HG03045 (cell line): ENCODE measurements at regions not wholly inside any gene's neighbourhood (a gene's known extent, or its start where the extent isn't known, plus 50 kb on each side); places are given as distances from the start of the nearest gene placed in this dataset.

ENCODE experiments used
- ATAC-seq: cut with Tn5 transposase; IDR thresholded peaks from one replicate; pipeline ENCODE4 v1.9.1; 2021; ENCODE audit warnings: mild to moderate bottlenecking, moderate library complexity; ENCODE audit not compliant: unreplicated experiment

GRCh38 chr2:43039376-43040080, 186.9 kb downstream of the ZFP36L2 start:
- ATAC-seq, result no peak

GRCh38 chr2:43038696-43039094, 187.7 kb downstream of the ZFP36L2 start:
- no peak for ATAC-seq

GRCh38 chr2:43038034-43038695, 188.2 kb downstream of the ZFP36L2 start:
- no peak for ATAC-seq

- no peak for ATAC-seq
These were observed 190.5 kb downstream of the ZFP36L2 start for GRCh38 chr2:43035922-43036321.

GRCh38 chr2:43034921-43035320, 191.5 kb downstream of the ZFP36L2 start:
- ATAC-seq, result no peak

GRCh38 chr2:43034242-43034619, 192.2 kb downstream of the ZFP36L2 start:
- ATAC-seq, result no peak

- ATAC-seq, result no peak
These were observed 192.8 kb downstream of the ZFP36L2 start for GRCh38 chr2:43033466-43034241.

- no peak for ATAC-seq
These were observed 193.5 kb downstream of the ZFP36L2 start for GRCh38 chr2:43033016-43033270.

GRCh38 chr2:43032213-43033015, 194.0 kb downstream of the ZFP36L2 start:
- ATAC-seq, result no peak

GRCh38 chr2:43031471-43032212, 194.8 kb downstream of the ZFP36L2 start:
- no peak for ATAC-seq

- no peak for ATAC-seq
These were observed 195.7 kb downstream of the ZFP36L2 start for GRCh38 chr2:43030551-43031307.

GRCh38 chr2:43029186-43029585, 197.2 kb downstream of the ZFP36L2 start:
- ATAC-seq, result no peak

- no peak for ATAC-seq
These were observed 198.2 kb downstream of the ZFP36L2 start for GRCh38 chr2:43028188-43028587.

- ATAC-seq, result no peak
These were observed 199.1 kb downstream of the ZFP36L2 start for GRCh38 chr2:43027097-43027873.

- ATAC-seq, result no peak
These were observed 199.8 kb downstream of the ZFP36L2 start for GRCh38 chr2:43026426-43027096.

- ATAC-seq, result no peak
These were observed 200.6 kb downstream of the ZFP36L2 start for GRCh38 chr2:43025709-43026295.

GRCh38 chr2:43024515-43025011, 201.8 kb downstream of the ZFP36L2 start:
- ATAC-seq, result no peak
